Upper lobe of left lung (tissue), 4 donors: ENCODE measurements at regions not wholly inside any gene's neighbourhood (a gene's known extent, or its start where the extent isn't known, plus 50 kb on each side); places are given as distances from the start of the nearest gene placed in this dataset.

Experiments used
- CTCF ChIP-seq, 6 experiments: fragments of 450-650 bp in 4 of 6; fragments of 200-600 bp in 2 of 6; sonication (generic) in 2 of 6; IDR thresholded peaks; one replicate each; pipeline ENCODE4 v1.5.1; 2016 to 2019; ENCODE audit warnings: antibody characterized with exemption in 6 of 6
- POLR2A ChIP-seq, 4 donors: fragments of 450-650 bp; IDR thresholded peaks; one replicate each; pipeline ENCODE4 v1.5.1; 2016 to 2017; ENCODE audit warnings: antibody characterized with exemption in 4 of 4, mild to moderate bottlenecking in 2 of 4

GRCh38 chr5:63032343-63032742 lies 453.7 kb downstream of the LRRC70 start:
- TF ChIP-seq POLR2A (IDR thresholded peaks at IDR 0.05), result no peak
- no peak for TF ChIP-seq CTCF (IDR thresholded peaks at IDR 0.05)
